Stimulated activated naive CD8-positive, alpha-beta T cell treated with anti-CD3 and anti-CD28 coated beads, Interleukin-15, Interleukin-2, amounts not matched to agents 100 U/mL and 50 U/mL, for 24 hours (primary cell): ENCODE measurements at regions not wholly inside any gene's neighbourhood (a gene's known extent, or its start where the extent isn't known, plus 50 kb on each side); places are given as distances from the start of the nearest gene placed in this dataset.

Source experiments
- ATAC-seq: fragments of 150-1000 bp; cut with Tn5 transposase; one replicate; pipeline ENCODE4 v1.10.0; 2021
- DNase-seq: peaks from one replicate; pipeline ENCODE4 v3.0.0; 2021

- no peak for ATAC-seq
- no peak for DNase-seq
Observed at GRCh38 chr10:58996866-58997265, 179.6 kb upstream of the PHYHIPL start.

GRCh38 chr10:58998924-58999713, 177.3 kb upstream of the PHYHIPL start:
- ATAC-seq, result no peak
- no peak for DNase-seq

- DNase-seq, result no peak
- ATAC-seq, result no peak
Observed at GRCh38 chr10:59000162-59000825, 176.1 kb upstream of the PHYHIPL start.

DNA sequence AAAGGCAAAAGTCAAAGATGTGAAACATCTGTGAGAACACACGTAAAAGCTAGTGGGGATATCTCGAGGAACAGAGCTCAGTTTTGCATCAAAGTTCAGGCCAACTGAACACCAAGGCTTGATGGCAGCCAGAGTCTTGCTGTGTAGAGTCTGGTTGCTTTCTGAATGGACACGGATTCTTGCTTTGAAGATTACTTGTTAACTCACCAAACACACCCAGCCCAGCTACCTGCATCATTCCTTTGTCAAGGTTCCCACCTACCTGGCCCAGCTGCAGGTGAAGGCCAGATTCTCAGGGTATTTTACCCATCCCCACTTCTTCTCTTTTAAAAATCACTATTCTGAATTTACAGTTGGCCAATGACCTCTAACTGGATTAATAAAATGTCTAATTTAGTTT, 174.4 kb upstream of the PHYHIPL start:
- no peak for ATAC-seq
- no peak for DNase-seq

GRCh38 chr10:59003203-59003602, 173.2 kb upstream of the PHYHIPL start:
- ATAC-seq (no peak), DNase-seq (no peak)

DNA sequence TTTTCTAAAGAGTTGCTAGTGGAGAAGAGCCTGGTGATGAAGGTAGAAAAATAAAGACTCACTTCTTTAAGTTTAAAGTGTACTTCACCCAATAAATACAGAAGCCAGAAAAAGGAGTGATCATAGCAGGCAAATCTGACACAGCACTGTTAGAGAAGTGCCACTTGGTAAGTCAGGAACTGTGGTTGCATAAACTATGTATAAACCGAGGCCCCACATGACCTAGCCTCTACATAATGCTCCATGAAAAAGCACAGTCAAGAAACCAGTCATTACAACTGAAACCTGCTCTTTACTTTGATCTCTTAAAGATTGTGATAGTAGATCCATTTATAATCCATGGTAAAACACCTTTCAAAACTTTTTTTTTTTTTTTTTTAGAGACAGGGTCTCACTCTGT, 172.1 kb upstream of the PHYHIPL start:
- ATAC-seq (no peak), DNase-seq (no peak)

DNA sequence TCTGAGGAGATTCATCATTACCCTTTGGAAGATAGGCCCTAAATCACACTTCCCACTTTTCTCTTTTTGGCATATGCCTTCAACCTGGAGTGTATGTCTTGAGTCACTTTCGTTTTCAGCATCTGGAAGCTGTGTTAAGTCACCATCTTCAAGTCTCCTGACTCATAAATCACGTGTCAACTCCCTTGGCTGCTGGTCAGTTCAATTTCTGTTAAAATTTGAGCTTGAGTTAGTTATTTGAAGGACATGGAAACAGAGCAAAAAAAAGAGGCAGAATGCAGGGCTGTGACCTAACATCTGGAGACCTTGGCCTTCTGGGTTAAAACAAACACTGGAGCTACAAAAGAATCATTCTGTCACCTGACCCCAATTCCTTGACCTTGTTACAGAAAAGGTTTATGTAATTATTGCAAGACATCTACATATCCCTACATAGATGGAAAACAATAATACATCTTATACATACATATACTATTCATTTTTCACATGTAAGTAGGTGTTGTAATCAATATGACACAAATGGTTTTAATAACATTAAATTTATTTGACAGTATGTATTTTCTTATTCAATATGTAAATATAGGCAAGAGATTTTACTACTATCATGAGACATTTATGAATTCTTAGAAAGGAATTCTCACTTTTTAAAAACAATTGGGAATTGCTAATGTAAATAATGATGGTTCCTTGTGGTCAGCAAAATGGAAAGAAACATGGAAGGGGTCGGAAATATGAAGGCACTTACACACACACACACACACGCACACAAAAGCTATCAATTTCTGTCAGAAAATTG, 169.7 kb upstream of the PHYHIPL start:
- ATAC-seq (no peak), DNase-seq (no peak)

- DNase-seq (no peak), ATAC-seq (no peak)
Observed at GRCh38 chr10:59007307-59008025, 169.0 kb upstream of the PHYHIPL start.

DNA sequence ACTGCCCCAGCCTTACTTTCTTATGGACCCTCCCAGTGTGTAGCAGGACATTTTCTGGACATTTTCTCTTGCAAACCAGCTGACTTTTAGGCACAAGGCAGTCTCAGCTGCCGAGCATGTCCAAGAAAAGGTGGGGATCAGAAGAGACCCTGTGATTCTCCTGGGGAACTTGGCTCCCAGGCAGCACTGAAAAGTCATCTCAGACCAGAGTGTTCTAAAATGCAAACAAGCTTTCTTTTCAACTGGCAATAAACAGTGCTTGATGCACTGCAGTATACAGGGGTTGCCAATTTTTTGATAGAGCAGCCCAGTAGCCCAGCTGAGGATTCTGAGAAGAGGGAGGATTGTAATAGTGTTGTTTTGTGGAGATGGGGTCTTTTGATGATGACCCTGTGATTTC, 168.0 kb upstream of the PHYHIPL start:
- ATAC-seq (no peak), DNase-seq (no peak)

- ATAC-seq, result no peak
Observed at GRCh38 chr10:59011972-59012632, 164.3 kb upstream of the PHYHIPL start.

DNA sequence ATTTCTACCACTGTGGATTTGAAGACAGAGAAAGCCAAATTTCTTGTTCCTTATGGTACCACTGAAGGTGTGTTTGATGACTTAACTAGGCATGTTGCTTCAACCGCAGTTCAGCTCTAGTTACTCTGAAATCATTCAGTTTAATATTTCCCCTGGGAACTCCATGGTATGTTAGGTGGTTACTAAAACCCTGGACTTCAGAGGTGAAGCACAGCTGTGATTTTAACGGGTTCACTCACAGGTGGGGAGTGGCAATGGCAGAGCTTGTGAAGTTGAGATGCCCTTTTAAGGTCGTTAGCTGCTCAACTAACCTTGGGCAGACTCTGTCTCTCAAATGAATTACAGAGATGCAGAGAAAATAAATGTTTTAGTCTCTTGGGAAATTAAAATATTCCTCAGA, 163.6 kb upstream of the PHYHIPL start:
- no peak for ATAC-seq

More at GRCh38 chr10:59011972-59012632, 164.3 kb upstream of the PHYHIPL start:
- no peak for DNase-seq

GRCh38 chr10:59016043-59016442, 160.4 kb upstream of the PHYHIPL start:
- DNase-seq (no peak), ATAC-seq (no peak)

More for the DNA sequence above, 163.6 kb upstream of the PHYHIPL start:
- DNase-seq, result no peak

GRCh38 chr10:59018977-59019376, 157.5 kb upstream of the PHYHIPL start:
- DNase-seq, result no peak
- no peak for ATAC-seq

DNA sequence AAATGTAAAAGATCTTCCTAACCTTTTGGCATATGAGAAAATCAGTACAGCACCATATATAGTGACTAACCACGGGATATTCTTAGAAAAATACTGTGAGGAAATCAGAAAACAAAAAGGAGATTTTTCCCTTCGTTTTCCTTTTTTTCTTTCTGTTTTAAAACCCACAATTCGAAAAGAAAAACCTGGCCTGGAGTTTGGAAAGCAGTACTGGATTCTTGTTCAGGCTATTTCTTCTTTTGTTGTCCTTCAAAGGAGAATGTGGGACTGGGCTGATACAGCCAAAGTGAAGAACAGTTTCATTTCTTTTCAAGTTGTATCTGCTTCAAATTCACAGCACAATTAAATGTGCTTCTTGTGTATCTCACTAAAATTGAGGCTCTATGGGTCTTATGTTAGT, 156.8 kb upstream of the PHYHIPL start:
- DNase-seq (no peak), ATAC-seq (no peak)

DNA sequence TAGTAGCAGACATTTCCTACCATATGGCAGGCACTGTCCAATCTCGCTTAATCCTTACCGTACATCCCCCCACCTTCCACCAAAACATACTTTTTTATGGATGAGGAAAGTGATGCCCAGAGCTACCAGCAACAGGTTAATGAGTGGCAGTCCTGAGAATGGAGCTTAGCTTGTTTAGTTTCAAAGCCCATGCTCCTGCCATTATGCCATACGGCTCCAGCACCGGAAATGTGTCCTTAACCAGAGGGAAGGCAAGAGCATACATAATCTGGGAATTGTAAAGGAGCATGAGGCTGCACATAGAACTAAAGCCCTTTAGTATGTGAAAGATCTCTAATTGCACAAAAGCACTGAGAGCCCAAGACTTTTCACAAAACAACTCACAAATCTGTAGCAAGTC, 155.9 kb upstream of the PHYHIPL start:
- no peak for DNase-seq
- ATAC-seq, result no peak

DNA sequence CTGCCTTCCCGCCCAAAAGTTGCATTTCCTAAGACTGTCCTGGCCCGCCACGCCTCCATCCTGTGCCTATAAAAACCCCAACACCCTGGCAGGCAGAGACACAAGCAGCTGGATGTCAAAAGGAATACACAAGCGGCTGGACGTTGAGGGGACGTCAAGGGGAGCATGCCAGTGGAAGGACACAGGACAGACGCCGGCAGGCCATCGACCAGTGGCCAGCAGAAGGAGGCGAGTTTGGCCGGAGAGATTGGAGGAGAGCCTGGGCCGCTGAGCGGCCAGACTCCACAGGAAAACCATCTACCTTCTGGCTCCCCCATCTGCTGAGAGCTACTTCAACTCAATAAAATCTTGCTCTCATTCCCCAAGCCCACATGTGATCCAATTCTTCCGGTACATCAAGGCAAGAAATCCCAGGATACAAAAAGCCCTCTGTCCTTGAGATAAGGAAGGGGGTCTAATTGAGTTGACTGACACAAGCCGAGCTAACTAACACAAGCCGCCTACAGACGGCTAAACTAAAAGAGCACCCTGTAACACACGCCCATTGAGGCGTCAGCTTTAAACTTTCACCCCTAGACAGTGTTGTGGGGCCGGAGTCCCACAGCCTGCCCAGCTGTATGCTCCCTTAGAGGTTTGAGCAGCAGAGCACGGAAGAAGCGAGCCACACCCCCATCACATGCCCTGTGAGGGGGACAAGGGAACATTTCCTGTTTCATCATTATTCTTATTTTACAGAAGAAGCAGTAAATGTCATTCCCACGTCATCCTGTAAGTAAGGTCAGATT, 150.3 kb upstream of the PHYHIPL start:
- no peak for DNase-seq
- no peak for ATAC-seq

DNA sequence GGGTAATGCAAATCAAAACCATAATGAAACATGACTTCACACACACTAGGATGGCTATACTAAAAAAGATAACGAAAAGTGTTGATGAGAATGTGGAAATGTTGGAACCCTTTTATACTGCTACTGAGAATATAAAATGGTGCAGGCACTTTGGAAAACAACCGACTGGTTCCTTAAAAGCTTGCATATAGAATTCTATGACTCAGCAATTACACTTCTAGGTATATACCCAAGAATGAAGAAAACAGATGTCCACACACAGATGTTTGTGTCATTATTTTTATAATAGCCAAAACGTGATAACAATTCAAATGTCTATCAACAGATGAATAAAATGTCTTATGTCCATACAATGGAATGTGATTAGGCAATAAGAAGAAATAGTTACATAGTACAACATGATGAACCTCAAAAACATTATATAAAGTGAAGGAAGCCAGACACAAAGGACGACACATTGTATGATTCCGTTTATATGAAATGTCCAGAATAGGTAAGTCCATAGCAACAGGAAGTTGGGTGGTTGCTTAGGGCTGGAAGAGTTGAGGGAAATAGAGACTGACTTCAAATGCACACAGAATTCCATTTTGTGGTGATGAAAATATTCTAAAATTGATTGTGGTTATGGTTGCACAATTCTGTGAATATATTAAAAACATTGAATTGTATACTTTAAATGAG, 148.3 kb upstream of the PHYHIPL start:
- DNase-seq (no peak), ATAC-seq (no peak)

GRCh38 chr10:59033622-59034021, 142.8 kb upstream of the PHYHIPL start:
- DNase-seq (no peak), ATAC-seq (no peak)

DNA sequence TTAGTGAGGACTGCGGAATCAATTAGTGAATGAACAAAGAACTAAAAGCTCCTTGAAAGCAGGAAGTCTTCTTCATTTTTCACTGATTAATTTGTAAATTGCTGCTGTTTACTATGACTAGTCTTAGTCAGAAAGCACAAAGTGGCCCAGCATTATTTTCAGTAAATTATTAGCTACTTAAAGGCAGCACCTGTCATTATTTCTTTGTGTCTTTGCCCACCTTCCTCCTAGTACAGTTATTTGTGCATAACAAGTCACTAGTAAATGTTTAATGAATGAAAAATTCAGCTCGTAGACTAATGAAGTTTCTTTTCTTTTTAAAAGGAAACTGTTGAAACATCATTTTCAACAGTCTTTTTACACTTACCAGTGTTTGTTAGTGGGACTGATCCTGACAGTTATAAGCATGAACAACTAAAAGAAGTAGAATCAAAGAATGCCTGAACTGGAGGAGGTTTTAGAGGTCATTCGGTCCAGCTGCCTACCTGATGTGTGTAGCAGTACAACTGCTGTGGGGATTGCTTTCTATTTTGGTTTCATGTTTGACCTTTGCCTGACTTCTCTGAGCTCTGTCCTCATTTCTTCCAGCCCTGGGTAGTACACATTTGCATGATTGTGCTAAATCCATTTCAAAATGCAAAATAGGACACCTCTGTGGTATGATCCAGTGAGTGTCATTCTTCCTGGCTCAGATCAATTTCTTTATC, 140.0 kb upstream of the PHYHIPL start:
- ATAC-seq, result no peak
- no peak for DNase-seq

GRCh38 chr10:59037018-59037389, 139.4 kb upstream of the PHYHIPL start:
- no peak for DNase-seq
- ATAC-seq, result no peak
